ENCODE measurements at regions not wholly inside any gene's neighbourhood (a gene's known extent, or its start where the extent isn't known, plus 50 kb on each side); places are given as distances from the start of the nearest gene placed in this dataset.

- Histone ChIP-seq H3K27me3 (no peaks in the 10 kb centered on the region), H3K36me3 (no peaks in the 10 kb centered on the region), H3K4me1 (no peaks in the 10 kb centered on the region), H3K27ac (no peak overlapping the region), H3K9me3 (no peaks in the 10 kb centered on the region), H3K4me3 (no peak overlapping the region)
- no peak for ATAC-seq
- TF ChIP-seq POLR2A (IDR thresholded peaks at IDR 0.05): no peak
- TF ChIP-seq CTCF (IDR thresholded peaks at IDR 0.05 in 4 of 5, conservative IDR thresholded peaks at IDR 0.05 in 1 of 5): no peak
- intact Hi-C loops (cut with DNase I; ENCODE audit: low total_unique reads) (no loop called here), in situ Hi-C loops (cut with MboI; ENCODE audit: low sequenced_read_pairs in 4 of 4) (no loop called here)
- no peak for DNase-seq
Observed at GRCh38 chr15:87736891-87737389, 519.6 kb downstream of the NTRK3 start.

- intact Hi-C loops (cut with DNase I; ENCODE audit: low total_unique reads) (no loop called here), in situ Hi-C loops (cut with MboI; ENCODE audit: low sequenced_read_pairs in 4 of 4) (no loop called here)
- Histone ChIP-seq H3K36me3 (no peaks in the 10 kb centered on the region), H3K4me1 (no peaks in the 10 kb centered on the region), H3K9me3 (no peaks in the 10 kb centered on the region), H3K27me3 (no peaks in the 10 kb centered on the region), H3K4me3 (no peak overlapping the region), H3K27ac (no peak overlapping the region)
- TF ChIP-seq POLR2A (IDR thresholded peaks at IDR 0.05) (no peak), CTCF (IDR thresholded peaks at IDR 0.05 in 4 of 5, conservative IDR thresholded peaks at IDR 0.05 in 1 of 5) (no peak)
- DNase-seq (no peak), ATAC-seq (no peak)
Observed at GRCh38 chr15:87736401-87736800, 520.1 kb downstream of the NTRK3 start.

- no peaks in the 10 kb centered on the region for H3K27me3 ChIP-seq
- in situ Hi-C loops (cut with MboI; ENCODE audit: low sequenced_read_pairs in 4 of 4): no loop called here
- no peak overlapping the region for H3K4me3 ChIP-seq
- no peaks in the 10 kb centered on the region for H3K4me1 ChIP-seq
- TF ChIP-seq POLR2A (IDR thresholded peaks at IDR 0.05) (no peak), CTCF (IDR thresholded peaks at IDR 0.05 in 4 of 5, conservative IDR thresholded peaks at IDR 0.05 in 1 of 5) (no peak)
- DNase-seq: no peak
- no peaks in the 10 kb centered on the region for H3K36me3 ChIP-seq
- intact Hi-C loops (cut with DNase I; ENCODE audit: low total_unique reads): no loop called here
- ATAC-seq: no peak
- no peaks in the 10 kb centered on the region for H3K9me3 ChIP-seq
- no peak overlapping the region for H3K27ac ChIP-seq
Observed at GRCh38 chr15:87735522-87735921, 521.0 kb downstream of the NTRK3 start.

- in situ Hi-C loops (cut with MboI; ENCODE audit: low sequenced_read_pairs in 4 of 4) (no loop called here), intact Hi-C loops (cut with DNase I; ENCODE audit: low total_unique reads) (no loop called here)
- Histone ChIP-seq H3K36me3 (no peaks in the 10 kb centered on the region), H3K4me1 (no peaks in the 10 kb centered on the region), H3K4me3 (no peak overlapping the region), H3K27ac (no peak overlapping the region), H3K9me3 (no peaks in the 10 kb centered on the region), H3K27me3 (no peaks in the 10 kb centered on the region)
- TF ChIP-seq CTCF (IDR thresholded peaks at IDR 0.05 in 4 of 5, conservative IDR thresholded peaks at IDR 0.05 in 1 of 5) (no peak), POLR2A (IDR thresholded peaks at IDR 0.05) (no peak)
- no peak for DNase-seq
- no peak for ATAC-seq
Observed at GRCh38 chr15:87734571-87735373, 521.8 kb downstream of the NTRK3 start.
